Smooth muscle cell (in vitro differentiated cells): ENCODE measurements at regions not wholly inside any gene's neighbourhood (a gene's known extent, or its start where the extent isn't known, plus 50 kb on each side); places are given as distances from the start of the nearest gene placed in this dataset.
"Not testable (repeated sequence)": the region's sequence is repeated elsewhere in the genome, so short reads cannot be mapped to it uniquely, and the experiment has no call there.

Experiments used
- DNase-seq: peaks from one replicate; lab custom pipeline; 2025; ENCODE audit not compliant: unreplicated experiment; lab: John Stamatoyannopoulos, UW
- H2AFZ ChIP-seq: fragments of 200-600 bp; sonication (generic); 2 replicates; pipeline ENCODE4 v1.6.0; 2016; ENCODE audit warnings: antibody characterized with exemption, low read depth, mild to moderate bottlenecking
- H3F3A ChIP-seq: fragments of 200-600 bp; sonication (generic); 2 replicates; pipeline ENCODE4 v1.6.0; 2017; ENCODE audit warnings: antibody characterized with exemption, low read depth
- H3K27ac ChIP-seq: fragments of 200-600 bp; sonication (generic); 2 replicates; pipeline ENCODE4 v1.5.1; 2016; ENCODE audit warnings: low read depth, mild to moderate bottlenecking
- H3K27me3 ChIP-seq: fragments of 200-600 bp; sonication (generic); 2 replicates; pipeline ENCODE4 v1.6.1; 2016; ENCODE audit warnings: low read depth, mild to moderate bottlenecking
- H3K36me3 ChIP-seq: fragments of 200-600 bp; sonication (generic); 2 replicates; pipeline ENCODE4 v1.5.1; 2016; ENCODE audit warnings: low read depth
- H3K4me1 ChIP-seq: fragments of 200-600 bp; sonication (generic); 2 replicates; pipeline ENCODE4 v1.5.1; 2016; ENCODE audit warnings: low read depth
- H3K4me2 ChIP-seq: fragments of 200-600 bp; sonication (generic); 2 replicates; pipeline ENCODE4 v1.6.0; 2016; ENCODE audit warnings: mild to moderate bottlenecking
- H3K4me3 ChIP-seq: fragments of 200-600 bp; sonication (generic); 2 replicates; pipeline ENCODE4 v1.5.1; 2016; ENCODE audit warnings: mild to moderate bottlenecking
- H3K79me2 ChIP-seq: fragments of 200-600 bp; sonication (generic); 2 replicates; pipeline ENCODE4 v1.6.0; 2016; ENCODE audit warnings: low read depth, mild to moderate bottlenecking
- H3K9ac ChIP-seq: fragments of 200-600 bp; sonication (generic); 2 replicates; pipeline ENCODE4 v1.6.0; 2016; ENCODE audit warnings: low read depth
- H3K9me3 ChIP-seq: fragments of 200-600 bp; sonication (generic); replicated peaks from 2 replicates; pipeline ENCODE4 v1.5.1; 2016; ENCODE audit warnings: low read depth
- H4K20me1 ChIP-seq: fragments of 200-600 bp; sonication (generic); 2 replicates; pipeline ENCODE4 v1.6.0; 2016; ENCODE audit warnings: low read depth
- CTCF ChIP-seq: fragments of 200-600 bp; sonication (generic); IDR thresholded peaks from 2 replicates; pipeline ENCODE4 v1.5.1; 2017; ENCODE audit warnings: borderline replicate concordance, mild to moderate bottlenecking, antibody characterized with exemption; ENCODE audit not compliant: insufficient read depth, poor library complexity, severe bottlenecking
- WGBS: methylation state at CpG from one replicate; pipeline ENCODE4 v1.1.7; 2016; ENCODE audit warnings: low lambda C conversion rate; 5-methylcytosine and 5-hydroxymethylcytosine counted together

DNA sequence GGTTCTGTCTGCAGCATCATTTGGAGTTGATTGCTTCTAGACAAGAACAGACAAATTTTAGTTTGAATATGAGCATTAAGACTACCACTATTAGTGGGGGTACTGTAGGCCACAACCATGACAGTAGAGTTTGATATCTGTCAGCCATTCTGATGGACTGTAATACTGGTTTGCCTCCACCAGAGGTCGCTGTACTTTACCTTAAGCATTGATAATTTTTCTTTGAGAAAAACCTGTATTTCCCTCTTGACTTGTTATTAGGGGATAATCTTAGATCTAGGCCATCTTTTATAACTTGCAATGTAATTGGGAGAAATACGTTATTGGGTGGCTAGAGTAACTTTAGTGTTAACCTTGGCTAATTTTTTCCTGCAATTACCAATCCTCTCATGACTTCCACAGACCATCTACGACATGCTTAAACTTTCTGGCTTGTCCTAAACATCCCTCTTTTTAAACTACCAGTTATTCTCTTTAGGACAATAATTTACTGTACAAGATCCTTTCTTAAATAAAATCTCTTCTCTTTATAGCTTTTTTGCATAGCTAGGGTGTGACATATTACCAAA, 562.4 kb downstream of the MAGEB5 start:
- Histone ChIP-seq H3K4me1 (no peaks in the 10 kb centered on the region), H2AFZ (no peak overlapping the region), H3K9ac (no peak overlapping the region), H4K20me1 (no peaks in the 10 kb centered on the region), H3K36me3 (no peaks in the 10 kb centered on the region), H3K4me2 (no peak overlapping the region), H3K27me3 (no peaks in the 10 kb centered on the region), H3K27ac (no peak overlapping the region), H3K79me2 (no peaks in the 10 kb centered on the region), H3K9me3 (no peaks in the 10 kb centered on the region), H3F3A (no peaks in the 10 kb centered on the region), H3K4me3 (no peak overlapping the region)
- peak; percentile 31 for TF ChIP-seq CTCF
- 73% methylated on average over 3 of the region's 3 CpGs for WGBS
- no peak for DNase-seq

- no peaks in the 10 kb centered on the region for H3K36me3 ChIP-seq
- DNase-seq, result no peak
- no peaks in the 10 kb centered on the region for H4K20me1 ChIP-seq
- H3K9me3 ChIP-seq, result no peaks in the 10 kb centered on the region
- no peak overlapping the region for H2AFZ ChIP-seq
- H3F3A ChIP-seq, result no peaks in the 10 kb centered on the region
- no peaks in the 10 kb centered on the region for H3K79me2 ChIP-seq
- H3K4me3 ChIP-seq, result no peak overlapping the region
- no peak overlapping the region for H3K4me2 ChIP-seq
- H3K27ac ChIP-seq, result no peak overlapping the region
- no peaks in the 10 kb centered on the region for H3K27me3 ChIP-seq
- 78% methylated on average over 2 of the region's 2 CpGs for WGBS
- no peak overlapping the region for H3K9ac ChIP-seq
- TF ChIP-seq CTCF, result no peak
- no peaks in the 10 kb centered on the region for H3K4me1 ChIP-seq
These were observed 546.3 kb downstream of the MAGEB5 start for GRCh38 chrX:26762253-26762652.

DNA sequence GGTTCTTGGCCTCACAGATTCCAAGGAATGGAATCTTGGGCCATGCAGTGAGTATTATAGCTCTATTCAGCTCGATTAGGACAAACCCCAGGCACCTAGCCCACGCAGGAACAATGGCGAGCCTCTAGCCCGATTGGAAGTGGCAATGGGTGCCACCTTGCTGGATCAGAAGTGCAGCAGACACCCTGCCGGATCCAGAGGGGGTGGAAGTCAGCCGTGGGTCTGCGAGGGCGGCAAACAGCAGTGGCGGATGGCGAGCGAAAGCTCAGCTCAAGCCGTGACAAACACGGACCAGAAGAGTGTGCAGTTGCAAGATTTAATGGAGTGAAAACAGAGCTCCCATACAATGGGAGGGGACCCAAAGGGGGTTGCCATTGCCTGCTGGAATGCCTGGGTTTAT, 539.8 kb downstream of the MAGEB5 start:
- H2AFZ ChIP-seq, H3K4me2 ChIP-seq, H3K36me3 ChIP-seq, H3K27me3 ChIP-seq, H3K27ac ChIP-seq, H3K4me1 ChIP-seq, H4K20me1 ChIP-seq, H3K9me3 ChIP-seq, H3F3A ChIP-seq, H3K4me3 ChIP-seq, H3K79me2 ChIP-seq, DNase-seq, H3K9ac ChIP-seq: not testable (repeated sequence)
- WGBS, result 84% methylated on average over 13 of the region's 13 CpGs

DNA sequence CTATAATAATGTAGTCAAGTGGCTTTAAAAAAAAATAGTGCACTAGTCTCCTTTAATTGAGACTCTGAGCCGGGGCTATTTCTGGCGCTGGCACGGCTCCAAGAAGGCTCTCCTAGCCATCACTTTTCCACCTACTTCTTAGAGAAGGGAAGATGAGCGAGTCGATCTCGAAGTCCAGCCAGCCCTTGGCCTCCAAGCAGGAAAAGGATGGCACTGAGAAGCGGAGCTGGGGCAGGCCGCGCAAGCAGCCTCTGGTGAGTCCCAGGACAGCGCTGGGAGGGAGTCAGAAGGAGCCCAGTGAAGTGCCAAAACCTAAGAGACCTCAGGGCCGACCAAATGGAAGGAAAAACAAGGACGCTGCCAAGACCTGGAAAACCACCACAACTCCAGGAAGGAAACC, 531.9 kb downstream of the MAGEB5 start:
- no peak for DNase-seq
- no peaks in the 10 kb centered on the region for H4K20me1 ChIP-seq
- no peaks in the 10 kb centered on the region for H3K9me3 ChIP-seq
- WGBS, result 88% methylated on average over 12 of the region's 12 CpGs
- no peaks in the 10 kb centered on the region for H3K79me2 ChIP-seq
- no peaks in the 10 kb centered on the region for H3K4me1 ChIP-seq
- H3K4me3 ChIP-seq, result no peak overlapping the region
- no peaks in the 10 kb centered on the region for H3K27me3 ChIP-seq
- H3K4me2 ChIP-seq, result no peak overlapping the region
- H2AFZ ChIP-seq, result no peak overlapping the region
- no peaks in the 10 kb centered on the region for H3F3A ChIP-seq
- no peak for TF ChIP-seq CTCF
- H3K27ac ChIP-seq, result no peak overlapping the region
- H3K9ac ChIP-seq, result no peak overlapping the region
- H3K36me3 ChIP-seq, result no peaks in the 10 kb centered on the region
